A673 (cell line): ENCODE measurements at regions not wholly inside any gene's neighbourhood (a gene's known extent, or its start where the extent isn't known, plus 50 kb on each side); places are given as distances from the start of the nearest gene placed in this dataset.

Source experiments
- CTCF ChIP-seq: fragments of 300-800, 200-600 bp; sonication (generic); conservative IDR thresholded peaks from 2 replicates; pipeline ENCODE4 v1.5.1; 2017; ENCODE audit warnings: low read depth, mild to moderate bottlenecking, antibody characterized with exemption, low read length, moderate library complexity, mixed read lengths
- EZH2 ChIP-seq: fragments of 200-600 bp; sonication (generic); IDR thresholded peaks from 2 replicates; pipeline ENCODE4 v1.6.1; 2017; ENCODE audit warnings: borderline replicate concordance, low read depth, mild to moderate bottlenecking, mixed read lengths, antibody characterized with exemption, low read length; ENCODE audit not compliant: poor library complexity, severe bottlenecking

DNA sequence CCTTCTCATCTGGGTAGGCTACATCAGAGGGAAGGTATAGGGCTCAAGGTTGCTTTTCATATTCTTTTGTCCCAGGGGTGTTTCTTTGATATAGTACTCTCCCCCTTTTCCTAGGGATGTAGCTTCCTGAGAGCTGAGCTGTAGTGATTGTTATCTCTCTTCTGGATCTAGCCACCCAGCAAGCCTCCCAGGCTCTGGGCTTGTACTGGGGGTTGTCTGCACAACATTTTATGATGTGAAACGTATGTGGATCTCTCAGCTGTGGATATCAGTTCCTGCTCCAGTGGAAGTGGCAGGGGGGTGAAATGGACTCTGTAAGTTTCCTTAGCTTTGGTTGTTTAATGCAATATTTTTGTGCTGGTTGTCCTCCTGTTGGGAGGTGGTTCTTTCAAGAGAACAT is 437.3 kb upstream of the SYNCRIP start:
- TF ChIP-seq CTCF (no peak), EZH2 (no peak)
